Ectodermal cell (in vitro differentiated cells): ENCODE measurements at regions not wholly inside any gene's neighbourhood (a gene's known extent, or its start where the extent isn't known, plus 50 kb on each side); places are given as distances from the start of the nearest gene placed in this dataset.

Experiments
- H3K27ac ChIP-seq: 2 replicates; pipeline ENCODE4 v1.7.0; 2013; ENCODE audit warnings: mild to moderate bottlenecking, low read depth, low read length; ENCODE audit not compliant: insufficient read depth, poor library complexity, severe bottlenecking
- H3K27me3 ChIP-seq: 2 replicates; pipeline ENCODE4 v1.7.0; 2013; ENCODE audit warnings: mild to moderate bottlenecking, low read length; ENCODE audit not compliant: insufficient read depth, control insufficient read depth, poor library complexity, severe bottlenecking
- H3K36me3 ChIP-seq: one replicate; pipeline ENCODE4 v1.7.0; 2013; ENCODE audit warnings: low read length; ENCODE audit not compliant: control insufficient read depth, insufficient read depth
- H3K4me1 ChIP-seq: one replicate; pipeline ENCODE4 v1.7.0; 2013; ENCODE audit warnings: low read length; ENCODE audit not compliant: control insufficient read depth, insufficient read depth
- H3K4me3 ChIP-seq: 2 replicates; pipeline ENCODE4 v1.7.0; 2013; ENCODE audit warnings: low read depth, low read length, control low read depth; ENCODE audit not compliant: insufficient read depth
- H3K9me3 ChIP-seq: 2 replicates; pipeline ENCODE4 v1.7.0; 2013; ENCODE audit warnings: mild to moderate bottlenecking, low read length, moderate library complexity; ENCODE audit not compliant: control insufficient read depth
- WGBS, 2 experiments: methylation state at CpG; one replicate each; pipeline ENCODE4 v1.1.7; 2013; ENCODE audit warnings: missing lambda C conversion rate in 2 of 2; 5-methylcytosine and 5-hydroxymethylcytosine counted together

DNA sequence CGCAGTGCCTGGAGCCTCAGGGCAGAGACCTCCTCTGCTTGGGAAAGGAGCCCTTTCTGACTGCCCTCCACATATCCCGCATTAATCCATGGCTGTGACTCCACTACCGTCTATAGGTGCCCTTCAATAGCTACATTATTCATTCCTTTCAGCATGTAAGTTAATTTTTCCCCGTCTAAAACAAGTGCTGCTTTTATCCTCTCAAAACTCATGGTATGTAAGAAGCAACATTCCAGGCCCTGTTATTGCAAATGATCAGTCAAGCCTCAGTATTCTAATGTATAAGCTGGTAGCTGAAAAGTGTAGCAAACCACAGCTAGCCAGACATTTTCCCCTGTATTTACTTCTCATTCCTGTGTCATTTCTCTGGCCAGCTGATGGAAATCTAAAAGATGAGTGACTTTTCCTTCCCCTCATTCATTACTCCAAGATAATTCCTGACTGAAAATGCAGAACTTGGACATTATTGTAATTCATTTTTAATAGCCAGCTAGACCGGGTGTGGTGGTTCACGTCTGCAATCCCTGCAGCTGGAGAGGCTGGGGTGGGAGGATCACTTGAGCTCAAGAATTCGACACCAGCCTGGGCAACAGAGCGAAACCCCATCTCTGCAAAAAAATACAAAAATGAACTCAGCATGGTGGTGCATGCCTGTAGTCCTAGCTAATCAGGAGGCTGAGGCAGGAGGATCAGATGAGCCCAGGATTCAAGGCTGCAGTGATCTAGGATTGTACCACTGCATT lies 88.5 kb upstream of the SOD1 start:
- Histone ChIP-seq H3K9me3 (no peaks in the 10 kb centered on the region), H3K4me3 (no peak overlapping the region), H3K4me1 (no peaks in the 10 kb centered on the region), H3K36me3 (no peaks in the 10 kb centered on the region), H3K27ac (no peak overlapping the region), H3K27me3 (no peaks in the 10 kb centered on the region)
- 80 to 84% methylated on average over 8 of the region's 8 CpGs for WGBS, 2 experiments

DNA sequence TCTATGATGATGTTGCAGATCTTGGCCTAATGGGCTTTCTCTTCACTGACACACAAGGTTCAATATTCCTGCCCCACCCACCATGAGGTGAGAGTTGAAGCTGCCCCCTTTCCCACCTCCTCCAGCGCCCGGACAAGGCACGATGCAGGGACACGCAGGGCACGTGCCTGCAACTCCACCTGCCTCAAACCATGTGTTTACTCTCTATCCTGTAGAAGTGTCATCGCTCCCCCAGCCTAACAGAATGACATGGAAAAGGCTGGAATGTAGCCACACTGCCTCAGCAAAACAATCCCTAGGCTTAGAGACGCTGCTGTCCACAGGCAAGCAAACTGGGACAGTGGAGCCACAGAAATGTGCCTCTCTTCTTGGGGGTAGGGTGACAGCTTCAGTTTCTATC lies 92.9 kb upstream of the SOD1 start:
- no peaks in the 10 kb centered on the region for H3K36me3 ChIP-seq
- H3K27ac ChIP-seq = peak overlapping the region; percentile 42
- H3K27me3 ChIP-seq = no peaks in the 10 kb centered on the region
- no peaks in the 10 kb centered on the region for H3K4me1 ChIP-seq
- no peak overlapping the region for H3K4me3 ChIP-seq
- H3K9me3 ChIP-seq = no peaks in the 10 kb centered on the region
- 69% methylated on average over 7 of the region's 7 CpGs for WGBS, 2 experiments

DNA sequence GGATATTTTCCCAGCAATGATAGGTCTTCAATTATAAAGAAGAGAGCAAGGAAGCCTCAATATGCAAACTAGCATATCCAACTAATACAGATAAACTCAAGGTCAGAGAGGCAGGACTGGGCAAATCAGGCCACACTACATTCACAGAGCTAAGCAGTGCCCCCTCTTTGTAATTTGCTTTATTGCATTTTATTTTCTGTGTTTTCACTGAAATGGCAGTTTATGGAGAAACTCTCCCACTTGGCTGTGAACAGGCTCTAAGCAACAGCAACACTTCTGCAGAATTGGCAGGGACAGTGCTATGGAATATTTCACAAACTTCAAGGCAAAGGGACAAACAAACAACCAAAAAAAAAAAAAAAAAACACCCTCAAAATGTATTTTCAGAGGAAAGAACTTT lies 93.4 kb upstream of the SOD1 start:
- no peaks in the 10 kb centered on the region for H3K36me3 ChIP-seq
- H3K27me3 ChIP-seq = no peaks in the 10 kb centered on the region
- H3K27ac ChIP-seq = no peak overlapping the region
- no peaks in the 10 kb centered on the region for H3K4me1 ChIP-seq
- no peaks in the 10 kb centered on the region for H3K9me3 ChIP-seq
- H3K4me3 ChIP-seq = no peak overlapping the region

DNA sequence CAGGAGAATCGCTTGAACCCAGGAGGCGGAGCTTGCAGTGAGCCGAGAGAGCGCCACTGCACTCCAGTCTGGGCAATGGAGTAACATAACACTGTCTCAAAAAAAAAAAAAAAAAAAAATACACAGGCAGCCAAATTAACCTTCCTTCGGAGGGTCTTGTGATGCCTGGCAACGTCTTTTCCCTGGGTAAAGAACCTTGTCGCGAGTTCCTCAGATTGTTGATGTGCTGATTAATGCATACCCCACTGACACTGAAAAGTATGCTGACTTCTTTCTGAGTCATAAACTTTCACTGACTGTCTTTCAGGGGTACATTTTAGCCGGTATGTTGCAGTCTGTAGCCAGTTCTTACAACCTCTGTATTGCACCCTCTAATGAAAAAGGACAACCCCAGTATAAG lies 95.1 kb upstream of the SOD1 start:
- no peaks in the 10 kb centered on the region for H3K36me3 ChIP-seq
- WGBS, 2 experiments = 74 to 78% methylated on average over 9 of the region's 9 CpGs
- H3K27me3 ChIP-seq = no peaks in the 10 kb centered on the region
- H3K27ac ChIP-seq = no peak overlapping the region
- no peaks in the 10 kb centered on the region for H3K9me3 ChIP-seq
- H3K4me3 ChIP-seq = no peak overlapping the region
- peaks cover 9% of the 10 kb centered on the region for H3K4me1 ChIP-seq

DNA sequence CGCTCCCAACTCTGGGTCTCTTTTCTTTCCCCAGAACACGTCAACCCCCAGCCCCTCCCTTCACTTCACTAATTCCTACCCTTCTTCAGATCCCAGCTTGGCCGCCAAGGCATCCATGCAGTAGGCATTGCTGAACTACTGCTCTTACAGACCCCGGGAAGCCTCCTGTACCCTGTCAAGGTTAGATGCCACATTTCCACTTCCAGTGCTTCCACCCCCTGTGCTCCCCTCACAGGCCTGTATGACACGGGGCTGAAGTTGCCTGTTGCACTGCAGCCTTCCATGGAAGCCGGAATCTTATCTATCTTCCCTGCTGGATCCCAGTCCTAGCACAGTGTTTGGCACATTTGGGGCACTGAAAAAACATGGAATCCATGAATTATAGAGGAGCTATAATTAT lies 99.0 kb upstream of the SOD1 start:
- 84 to 89% methylated on average over 6 of the region's 6 CpGs for WGBS, 2 experiments
- no peaks in the 10 kb centered on the region for H3K27me3 ChIP-seq
- H3K9me3 ChIP-seq = no peaks in the 10 kb centered on the region
- H3K36me3 ChIP-seq = no peaks in the 10 kb centered on the region
- H3K4me3 ChIP-seq = peak overlapping the region; percentile 82
- peaks cover 22% of the 10 kb centered on the region for H3K4me1 ChIP-seq
- no peak overlapping the region for H3K27ac ChIP-seq

DNA sequence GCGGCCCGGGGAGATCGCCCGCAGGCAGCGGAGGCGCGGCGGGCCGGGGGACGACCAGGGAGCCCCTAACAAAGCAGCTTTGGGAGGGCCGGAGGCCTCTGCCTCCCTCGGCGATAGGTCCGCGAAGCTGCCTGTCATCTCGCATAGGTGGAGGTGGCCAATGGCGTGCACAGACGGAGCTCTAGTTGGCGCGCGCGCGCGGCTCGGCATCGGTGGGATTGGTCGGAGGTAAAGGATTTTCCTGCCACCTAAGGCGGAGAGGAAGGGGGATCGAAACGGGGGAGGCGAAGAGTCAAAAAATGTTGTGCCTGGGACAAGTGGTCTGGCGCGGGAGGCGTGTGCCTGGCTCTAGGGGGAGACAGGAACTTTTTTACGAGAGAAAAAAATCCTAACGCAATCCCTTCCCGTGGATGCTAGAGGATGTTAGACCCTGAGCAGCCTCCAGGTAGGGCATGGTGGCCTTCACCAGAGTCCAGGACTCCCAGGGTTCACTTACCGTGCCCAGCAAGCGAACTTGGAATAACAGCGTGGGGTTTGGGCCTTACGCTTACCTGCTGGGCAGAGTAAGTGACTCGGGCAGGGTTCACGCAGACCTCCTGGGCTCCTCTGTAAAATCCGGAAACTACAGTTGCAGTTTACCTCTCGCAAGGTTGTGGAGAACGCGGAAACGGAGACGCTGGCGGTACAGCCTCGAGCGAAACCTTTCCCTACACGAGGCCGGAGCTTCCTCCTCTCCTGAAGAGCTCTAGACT lies 99.9 kb upstream of the SOD1 start:
- Histone ChIP-seq H3K36me3 (no peaks in the 10 kb centered on the region), H3K27me3 (no peaks in the 10 kb centered on the region), H3K9me3 (no peaks in the 10 kb centered on the region), H3K27ac (peak overlapping the region; percentile 88), H3K4me1 (peaks cover 31% of the 10 kb centered on the region), H3K4me3 (peak overlapping the region; percentile 82)
- 3 to 4% methylated on average over 54 of the region's 54 CpGs for WGBS, 2 experiments

DNA sequence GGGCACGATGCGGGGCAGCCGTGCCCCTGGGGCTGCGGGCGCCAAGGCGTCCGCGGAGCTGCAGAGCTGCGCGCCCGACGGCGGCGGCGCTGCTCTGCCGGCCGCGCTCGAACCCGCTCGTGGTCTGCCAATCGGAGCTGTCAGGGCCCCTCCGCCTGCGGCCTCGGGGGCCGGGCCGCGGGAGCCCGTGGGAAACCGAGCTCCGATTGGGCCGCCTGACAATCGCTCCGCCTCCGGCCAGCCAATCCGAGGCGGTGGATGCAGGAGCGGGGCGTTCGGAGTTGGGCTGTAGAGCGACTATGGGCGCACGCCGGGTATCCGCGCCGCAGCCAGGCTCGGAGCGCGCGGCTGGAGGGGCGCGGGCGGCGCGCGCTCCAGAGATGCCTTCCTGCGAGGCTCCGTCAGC lies 100.5 kb upstream of the SOD1 start:
- WGBS, 2 experiments = 0% methylated on average over 59 of the region's 59 CpGs
- Histone ChIP-seq H3K4me1 (peaks cover 36% of the 10 kb centered on the region), H3K9me3 (no peaks in the 10 kb centered on the region), H3K27me3 (no peaks in the 10 kb centered on the region), H3K36me3 (no peaks in the 10 kb centered on the region), H3K27ac (peak overlapping the region; percentile 88), H3K4me3 (peak overlapping the region; percentile 82)

DNA sequence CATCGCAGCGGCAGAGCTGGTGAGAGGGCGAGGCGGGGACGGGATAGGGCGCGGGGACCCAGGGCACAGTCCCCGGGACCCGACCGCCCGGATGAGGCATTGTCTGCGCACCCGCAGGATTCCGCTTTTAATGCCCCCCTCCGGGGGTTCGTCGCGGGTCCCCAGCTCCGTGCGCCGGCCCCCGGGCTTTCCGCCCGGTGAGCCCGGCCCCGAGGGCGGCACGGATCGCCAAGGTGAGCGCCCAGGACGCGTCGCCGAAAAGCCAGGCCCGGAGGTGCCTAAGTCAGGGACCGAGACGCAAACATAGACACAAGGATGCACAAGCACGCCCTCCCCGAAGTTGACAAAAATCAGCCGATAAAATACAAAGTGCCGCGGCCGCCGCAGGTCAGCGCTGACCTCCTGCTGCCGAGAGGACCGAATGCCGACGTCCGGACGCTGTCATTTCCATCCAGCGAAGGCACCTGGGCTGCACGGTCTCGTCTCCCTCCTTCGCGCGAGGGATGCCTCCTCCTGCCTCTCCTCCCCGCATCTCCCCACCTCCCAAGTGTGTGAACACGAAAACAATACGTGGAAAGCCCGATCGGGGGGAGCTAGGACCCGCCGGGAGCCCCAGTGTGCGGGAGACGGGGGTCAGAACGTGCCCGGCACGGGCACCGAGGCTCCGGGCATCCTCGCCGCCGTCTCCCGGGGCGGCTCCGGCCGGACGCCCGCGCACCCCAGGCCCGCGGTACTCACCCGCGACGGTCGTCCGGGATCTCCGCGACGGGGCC lies 101.1 kb upstream of the SOD1 start:
- Histone ChIP-seq H3K9me3 (no peaks in the 10 kb centered on the region), H3K27ac (no peak overlapping the region), H3K4me3 (peak overlapping the region; percentile 82), H3K4me1 (peaks cover 42% of the 10 kb centered on the region), H3K36me3 (no peaks in the 10 kb centered on the region), H3K27me3 (no peaks in the 10 kb centered on the region)
- WGBS, 2 experiments = 0% methylated on average over 91 of the region's 91 CpGs

DNA sequence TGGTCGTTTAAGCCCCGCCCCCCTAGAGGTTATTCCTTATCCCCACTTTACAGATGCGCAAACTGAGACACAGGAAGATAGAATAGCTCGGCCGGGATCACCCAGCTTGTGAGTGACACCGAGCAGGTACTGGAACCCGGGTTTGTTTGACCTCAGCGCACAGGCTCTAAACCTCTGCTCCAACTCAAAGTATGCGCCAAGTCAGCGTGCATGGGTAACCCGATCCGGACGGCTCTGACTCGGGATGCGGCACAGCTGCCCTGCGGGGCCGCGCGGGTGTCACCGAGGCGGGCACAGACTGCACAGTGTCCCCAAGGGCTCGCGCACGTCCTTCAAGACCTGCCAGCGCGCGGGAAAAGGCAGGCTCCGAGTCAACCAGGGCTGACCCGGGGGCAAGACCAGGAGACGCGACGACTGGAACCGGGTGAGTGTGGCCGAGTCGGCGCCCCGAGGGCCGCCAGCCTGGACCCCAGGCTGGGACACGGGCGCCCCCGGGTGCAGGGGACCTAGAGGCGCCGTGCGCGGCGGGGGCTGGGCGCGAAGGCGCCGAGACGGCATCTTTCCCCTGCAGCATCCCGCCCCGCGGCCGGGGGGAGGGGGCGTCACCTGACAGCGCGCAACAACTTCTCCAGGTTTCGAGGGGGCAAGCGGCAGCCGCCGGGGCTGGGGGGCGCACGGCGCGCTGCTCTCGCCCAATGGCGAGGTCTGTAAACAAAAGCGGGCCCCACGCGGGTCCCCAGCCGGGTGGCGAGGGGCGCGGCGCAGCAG lies 101.9 kb upstream of the SOD1 start:
- H3K9me3 ChIP-seq = no peaks in the 10 kb centered on the region
- no peaks in the 10 kb centered on the region for H3K36me3 ChIP-seq
- H3K27me3 ChIP-seq = no peaks in the 10 kb centered on the region
- peaks cover 50% of the 10 kb centered on the region for H3K4me1 ChIP-seq
- 1% methylated on average over 76 of the region's 76 CpGs for WGBS, 2 experiments
- H3K4me3 ChIP-seq = peak overlapping the region; percentile 82
- H3K27ac ChIP-seq = peak overlapping the region; percentile 6
